ENCODE measurements at regions not wholly inside any gene's neighbourhood (a gene's known extent, or its start where the extent isn't known, plus 50 kb on each side); places are given as distances from the start of the nearest gene placed in this dataset.

GRCh38 chr15:69953051-69953450 is 144.7 kb downstream of the TLE3 start:
- no peaks in the 10 kb centered on the region for H3K4me1 ChIP-seq (ENCODE audit: control insufficient read depth, extremely low read depth, insufficient read depth, low read length)
- dilution Hi-C loops (cut with MboI; ENCODE audit: extremely low pct_ligation_motif_present, low sequenced_read_pairs) = no loop called here
- H3K79me2 ChIP-seq (ENCODE audit: control insufficient read depth, insufficient read depth, low read length) = no peaks in the 10 kb centered on the region
- no peaks in the 10 kb centered on the region for H3K36me3 ChIP-seq (ENCODE audit: control insufficient read depth in 2 of 2, extremely low read depth in 1 of 2, insufficient read depth in 2 of 2, low read length in 2 of 2)
- FAIRE-seq = no peak
- TF ChIP-seq EZH2 (IDR thresholded peaks at IDR 0.05; ENCODE audit: low read length) (no peak), CTCF (optimal IDR thresholded peaks at IDR 0.05 in 1 of 3, IDR thresholded peaks at IDR 0.05 in 1 of 3, conservative IDR thresholded peaks at IDR 0.05 in 1 of 3; ENCODE audit: extremely low read depth in 1 of 3, insufficient read depth in 2 of 3, low read length in 3 of 3) (no peak)
- no peak overlapping the region for H3K9ac ChIP-seq (ENCODE audit: control insufficient read depth, extremely low read depth, insufficient read depth, low read length)
- H3K4me2 ChIP-seq (ENCODE audit: control insufficient read depth, extremely low read depth, insufficient read depth, low read depth, low read length) = no peak overlapping the region
- no peak for DNase-seq (ENCODE audit: low read depth, low spot score)
- H3K9me3 ChIP-seq (ENCODE audit: control insufficient read depth, low read depth, low read length) = no peaks in the 10 kb centered on the region
- H4K20me1 ChIP-seq (ENCODE audit: control insufficient read depth, extremely low read depth, insufficient read depth, low read length) = peaks cover 2% of the 10 kb centered on the region
- H2AFZ ChIP-seq (ENCODE audit: control insufficient read depth, low read length) = no peak overlapping the region
- no peak overlapping the region for H3K4me3 ChIP-seq (ENCODE audit: control insufficient read depth in 2 of 3, extremely low read depth in 1 of 3, insufficient read depth in 2 of 3, low read depth in 1 of 3, low read length in 3 of 3)
- H3K27ac ChIP-seq (ENCODE audit: control insufficient read depth, insufficient read depth, low read length) = no peak overlapping the region
- H3K27me3 ChIP-seq (ENCODE audit: control insufficient read depth, extremely low read depth, insufficient read depth, low read length) = peaks cover 25% of the 10 kb centered on the region
- no peaks in the 10 kb centered on the region for H3K9me1 ChIP-seq (ENCODE audit: control insufficient read depth, extremely low read depth, insufficient read depth, low read length)

- no peak overlapping the region for H2AFZ ChIP-seq (ENCODE audit: control insufficient read depth, low read length)
- dilution Hi-C loops (cut with MboI; ENCODE audit: extremely low pct_ligation_motif_present, low sequenced_read_pairs) = no loop called here
- no peaks in the 10 kb centered on the region for H3K79me2 ChIP-seq (ENCODE audit: control insufficient read depth, insufficient read depth, low read length)
- no peak overlapping the region for H3K4me3 ChIP-seq (ENCODE audit: control insufficient read depth in 2 of 3, extremely low read depth in 1 of 3, insufficient read depth in 2 of 3, low read depth in 1 of 3, low read length in 3 of 3)
- DNase-seq (ENCODE audit: low read depth, low spot score) = no peak
- no peaks in the 10 kb centered on the region for H3K4me1 ChIP-seq (ENCODE audit: control insufficient read depth, extremely low read depth, insufficient read depth, low read length)
- H3K4me2 ChIP-seq (ENCODE audit: control insufficient read depth, extremely low read depth, insufficient read depth, low read depth, low read length) = no peak overlapping the region
- H3K27me3 ChIP-seq (ENCODE audit: control insufficient read depth, extremely low read depth, insufficient read depth, low read length) = peaks cover 22% of the 10 kb centered on the region
- FAIRE-seq = no peak
- H3K9me1 ChIP-seq (ENCODE audit: control insufficient read depth, extremely low read depth, insufficient read depth, low read length) = no peaks in the 10 kb centered on the region
- H4K20me1 ChIP-seq (ENCODE audit: control insufficient read depth, extremely low read depth, insufficient read depth, low read length) = peaks cover 2% of the 10 kb centered on the region
- no peak overlapping the region for H3K27ac ChIP-seq (ENCODE audit: control insufficient read depth, insufficient read depth, low read length)
- no peaks in the 10 kb centered on the region for H3K36me3 ChIP-seq (ENCODE audit: control insufficient read depth in 2 of 2, extremely low read depth in 1 of 2, insufficient read depth in 2 of 2, low read length in 2 of 2)
- TF ChIP-seq CTCF (optimal IDR thresholded peaks at IDR 0.05 in 1 of 3, IDR thresholded peaks at IDR 0.05 in 1 of 3, conservative IDR thresholded peaks at IDR 0.05 in 1 of 3; ENCODE audit: extremely low read depth in 1 of 3, insufficient read depth in 2 of 3, low read length in 3 of 3) (no peak), EZH2 (IDR thresholded peaks at IDR 0.05; ENCODE audit: low read length) (no peak)
- H3K9me3 ChIP-seq (ENCODE audit: control insufficient read depth, low read depth, low read length) = no peaks in the 10 kb centered on the region
- H3K9ac ChIP-seq (ENCODE audit: control insufficient read depth, extremely low read depth, insufficient read depth, low read length) = no peak overlapping the region
Measured at GRCh38 chr15:69953816-69954215, 143.9 kb downstream of the TLE3 start.

All from keratinocyte (primary cell).